GM18519 (cell line): ENCODE measurements at regions not wholly inside any gene's neighbourhood (a gene's known extent, or its start where the extent isn't known, plus 50 kb on each side); places are given as distances from the start of the nearest gene placed in this dataset.

ENCODE experiments used
- ATAC-seq: cut with Tn5 transposase; IDR thresholded peaks from one replicate; pipeline ENCODE4 v1.9.1; 2021; ENCODE audit warnings: mild to moderate bottlenecking, moderate library complexity; ENCODE audit not compliant: unreplicated experiment, low FRiP score

DNA sequence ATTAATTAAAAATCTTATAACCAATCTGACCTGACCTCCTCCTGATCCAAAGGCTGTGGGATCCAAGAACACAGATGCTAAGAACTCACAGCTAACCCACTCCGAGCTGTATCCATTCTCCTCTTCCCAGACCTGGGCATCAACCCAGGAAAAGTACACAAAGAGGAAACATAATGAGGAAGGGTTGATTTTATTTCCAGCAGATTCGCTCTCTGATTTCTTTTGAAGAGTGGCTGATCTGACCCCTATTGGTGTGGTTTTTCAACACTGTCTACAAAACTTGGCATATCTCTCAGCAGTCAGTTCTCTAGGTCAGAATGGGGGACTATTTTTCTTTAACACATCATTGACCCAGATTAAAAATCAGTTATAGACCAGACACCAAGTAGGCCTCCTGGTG, 201.9 kb upstream of the UBASH3B start:
- ATAC-seq, result no peak

DNA sequence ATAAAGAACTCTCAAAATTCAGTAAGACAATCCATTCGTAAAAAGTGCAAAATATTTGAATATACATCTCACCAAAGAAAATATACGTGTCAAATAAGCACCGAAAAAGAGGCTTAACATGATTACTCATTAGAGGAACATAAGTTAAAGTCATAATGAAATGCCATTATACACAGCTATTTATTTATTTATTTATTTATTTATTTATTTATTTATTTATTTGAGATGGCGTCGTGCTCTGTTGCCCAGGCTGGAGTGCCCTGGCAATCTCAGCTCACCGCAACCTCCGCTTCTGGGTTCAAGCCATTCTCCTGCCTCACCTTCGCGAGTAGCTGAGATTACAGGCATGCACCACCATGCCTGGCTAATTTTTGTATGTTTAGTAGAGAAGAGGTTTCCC, 203.6 kb upstream of the UBASH3B start:
- no peak for ATAC-seq

DNA sequence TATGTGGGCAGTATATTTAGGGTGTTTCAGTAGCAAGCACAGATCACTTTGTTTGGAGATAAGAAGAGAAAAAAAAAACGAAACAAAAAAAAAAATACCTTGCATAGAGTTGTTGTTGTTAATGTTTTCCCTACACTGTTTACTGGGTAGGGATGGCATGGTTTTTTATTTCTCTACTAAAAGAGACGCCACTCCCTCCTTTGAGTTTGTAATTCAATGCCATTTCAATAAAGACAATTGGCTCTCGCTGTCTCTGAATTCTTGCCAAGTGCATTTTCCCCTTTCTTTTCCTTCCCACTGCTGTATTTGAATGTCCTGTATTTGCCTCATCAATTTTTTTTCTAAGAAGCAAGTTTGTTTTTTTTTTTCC, 213.9 kb upstream of the UBASH3B start:
- ATAC-seq, result no peak

DNA sequence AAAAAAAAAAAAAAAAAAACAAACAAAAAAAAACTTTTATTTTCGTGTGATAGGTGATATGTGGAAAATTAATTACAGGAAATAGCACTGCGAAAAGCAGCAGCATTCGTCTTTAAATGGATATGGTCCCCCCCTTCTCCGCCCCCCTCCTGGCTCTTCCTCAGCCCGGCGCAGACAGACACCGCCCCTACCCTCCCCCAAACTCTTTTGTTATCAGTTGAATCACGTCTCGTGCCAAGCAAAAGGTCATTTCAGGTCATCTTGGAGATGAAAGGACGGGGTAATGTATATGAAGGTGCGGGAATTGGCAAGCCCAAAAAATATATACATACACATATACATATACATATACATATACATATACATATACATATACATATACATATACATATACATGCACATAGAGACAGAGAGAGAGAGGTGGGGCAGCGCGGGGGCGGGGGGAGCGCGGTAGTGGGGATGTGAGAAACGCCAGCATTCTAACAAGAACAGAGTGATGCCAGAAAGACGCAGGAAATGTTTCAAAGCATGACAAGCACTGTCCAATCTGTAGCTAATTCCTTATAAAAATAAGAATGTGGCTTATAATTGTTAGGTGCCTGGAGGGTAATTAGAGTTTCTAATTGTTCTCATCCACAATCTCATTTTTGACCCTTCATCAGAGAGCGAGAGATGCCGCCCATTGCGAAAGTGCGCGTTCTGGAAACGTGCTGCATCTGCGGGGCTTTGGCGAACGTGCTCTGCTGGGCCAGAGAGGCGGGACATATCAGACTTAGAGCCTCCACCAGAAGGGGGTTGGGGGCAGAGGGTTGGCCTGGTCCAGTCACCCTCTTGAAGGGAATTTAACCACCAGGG, 214.5 kb upstream of the UBASH3B start:
- ATAC-seq, result no peak

DNA sequence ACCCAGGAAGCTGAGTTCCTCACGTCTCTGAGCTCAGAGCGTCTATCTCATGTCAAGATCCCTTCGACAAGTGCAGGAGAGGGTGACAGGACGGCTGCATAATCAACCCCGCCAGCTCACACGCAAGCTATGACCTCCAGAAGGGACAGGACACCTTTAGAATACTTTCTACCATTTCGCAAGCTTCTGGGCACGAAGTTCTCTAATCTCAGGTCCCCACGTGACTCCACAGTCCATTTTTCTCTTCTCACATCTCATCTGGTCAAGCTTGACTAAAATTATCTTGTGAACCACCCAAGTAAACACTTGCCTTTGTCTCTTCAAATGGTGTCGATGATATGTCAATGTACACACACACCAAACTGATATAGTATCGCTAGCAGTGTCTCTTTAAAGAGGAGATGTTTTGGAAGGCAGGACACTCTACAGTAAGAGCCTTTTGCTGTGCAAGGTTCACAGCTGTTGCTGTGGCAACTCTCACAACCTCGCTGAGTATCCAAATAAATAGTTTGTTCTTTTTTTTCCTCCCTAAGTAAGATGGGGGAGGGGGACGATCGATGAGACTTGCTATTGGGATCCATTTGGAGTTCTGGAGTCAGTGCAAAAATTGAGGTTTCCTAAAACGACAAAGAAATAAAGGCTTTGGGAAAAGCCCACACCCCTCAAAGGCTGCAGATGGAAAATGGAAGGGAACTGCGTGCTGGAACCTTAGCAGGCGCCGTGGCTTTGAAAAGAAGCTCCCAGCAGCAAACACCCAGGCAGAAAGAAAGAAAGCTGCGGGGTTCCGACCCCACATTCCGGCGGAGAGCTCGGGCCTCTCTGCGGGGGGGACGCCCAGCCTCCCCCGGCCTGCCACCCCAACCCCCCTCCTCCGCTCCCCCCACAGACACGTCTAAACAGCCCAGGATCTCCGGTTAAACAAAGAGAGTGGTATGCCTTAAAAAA, 215.4 kb upstream of the UBASH3B start:
- ATAC-seq, result no peak

DNA sequence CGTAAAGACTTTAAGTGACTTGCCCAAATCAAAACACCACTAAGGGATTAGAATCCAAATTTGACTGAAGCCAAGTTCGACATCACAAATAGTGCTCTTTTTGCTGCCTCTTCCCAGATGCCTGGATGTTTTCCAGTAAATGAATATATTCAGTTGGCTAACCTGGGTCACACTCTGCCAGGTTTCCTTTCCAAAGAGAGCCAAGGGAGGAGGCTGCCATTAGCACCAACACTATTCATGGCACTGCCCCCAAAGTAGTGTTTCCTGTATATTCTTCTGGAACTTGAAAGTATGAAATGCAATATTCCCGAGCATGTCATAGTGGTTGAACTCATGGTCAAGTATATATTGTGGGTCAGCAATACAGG, 219.3 kb upstream of the UBASH3B start:
- no peak for ATAC-seq

DNA sequence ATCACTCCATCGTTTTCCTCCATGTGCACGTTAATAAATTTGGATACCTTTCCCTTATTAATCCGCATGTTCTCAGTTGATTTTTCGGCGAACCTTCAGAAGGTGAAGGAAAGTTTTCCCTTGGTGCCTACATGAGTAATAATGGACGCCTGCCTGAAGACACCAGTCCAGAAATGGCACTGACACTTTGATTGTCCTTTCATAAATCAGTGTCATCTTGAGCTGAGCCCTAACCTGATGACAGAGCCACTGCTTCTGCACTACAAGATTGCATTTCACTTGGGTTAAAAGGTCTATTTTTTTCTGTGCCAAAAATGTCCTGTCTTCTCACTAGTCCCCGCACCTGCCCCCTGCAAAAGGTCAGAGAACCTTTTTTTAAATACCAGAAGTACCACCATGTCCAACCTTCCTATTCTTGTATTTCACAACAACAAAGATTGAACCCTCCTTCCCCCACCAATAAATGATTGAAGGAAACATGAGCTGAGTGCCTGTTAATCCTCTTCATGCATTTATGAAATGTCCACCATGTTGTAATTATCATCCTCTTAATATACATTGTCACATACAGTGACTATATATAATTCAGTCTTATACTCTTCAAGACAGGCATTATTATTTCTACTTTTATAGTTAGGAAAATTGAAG, 219.9 kb upstream of the UBASH3B start:
- ATAC-seq, result no peak

DNA sequence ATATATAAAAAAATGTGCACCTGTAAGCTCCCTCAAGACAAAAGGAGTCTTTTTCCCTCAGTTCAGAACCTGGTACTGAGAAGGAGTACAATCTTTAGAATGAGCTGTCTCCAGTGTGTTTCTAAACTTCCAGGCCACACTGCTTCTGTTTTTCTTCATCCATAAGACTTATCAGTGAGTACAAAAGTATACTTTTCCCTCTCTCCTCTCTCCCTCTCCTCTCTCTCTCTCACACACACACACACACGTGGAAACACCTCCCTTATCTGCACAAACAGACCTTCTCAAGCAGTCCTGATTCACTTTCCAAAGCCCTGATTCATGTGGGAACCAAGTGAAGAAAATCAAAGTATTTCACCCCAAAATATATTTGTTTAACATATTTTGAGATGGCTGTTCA, 220.7 kb upstream of the UBASH3B start:
- ATAC-seq, result no peak

DNA sequence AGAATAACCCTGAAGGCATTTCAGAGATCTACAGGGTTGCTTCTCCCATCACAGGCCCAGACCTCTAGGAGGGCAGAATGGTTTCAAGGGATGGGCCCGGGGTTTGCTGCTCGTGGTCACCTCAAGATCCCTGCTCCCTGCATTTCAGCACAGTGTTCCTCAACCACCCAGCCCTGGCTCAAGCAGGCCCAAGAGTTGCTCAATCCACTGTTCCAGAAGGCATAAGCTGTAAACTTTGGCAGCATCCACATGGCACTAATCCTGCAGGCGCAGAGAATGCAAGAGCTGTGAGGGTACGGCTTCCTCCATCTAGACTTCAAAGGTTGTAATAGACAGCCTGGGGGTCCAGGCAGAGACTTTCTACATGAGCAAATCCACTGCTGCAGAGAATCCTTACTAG, 225.0 kb upstream of the UBASH3B start:
- no peak for ATAC-seq

DNA sequence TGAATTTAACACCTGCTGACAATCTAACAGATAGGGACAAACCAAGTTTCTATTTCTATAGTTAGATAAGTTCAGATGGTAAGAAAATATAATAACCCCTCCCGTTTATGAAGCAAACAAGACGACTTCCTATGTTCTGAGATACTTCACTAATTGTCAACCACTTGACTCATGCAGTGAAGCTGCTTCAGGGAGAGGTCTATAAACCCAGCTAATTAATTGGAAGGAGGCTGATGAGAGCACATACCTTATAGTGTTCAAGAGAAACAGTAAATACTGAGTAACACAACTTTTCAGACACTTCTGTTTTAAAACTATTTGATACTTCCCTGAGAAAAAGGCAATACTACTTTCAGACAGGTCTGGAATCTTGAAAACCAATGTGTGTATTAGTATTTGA, 229.4 kb upstream of the UBASH3B start:
- ATAC-seq, result no peak

DNA sequence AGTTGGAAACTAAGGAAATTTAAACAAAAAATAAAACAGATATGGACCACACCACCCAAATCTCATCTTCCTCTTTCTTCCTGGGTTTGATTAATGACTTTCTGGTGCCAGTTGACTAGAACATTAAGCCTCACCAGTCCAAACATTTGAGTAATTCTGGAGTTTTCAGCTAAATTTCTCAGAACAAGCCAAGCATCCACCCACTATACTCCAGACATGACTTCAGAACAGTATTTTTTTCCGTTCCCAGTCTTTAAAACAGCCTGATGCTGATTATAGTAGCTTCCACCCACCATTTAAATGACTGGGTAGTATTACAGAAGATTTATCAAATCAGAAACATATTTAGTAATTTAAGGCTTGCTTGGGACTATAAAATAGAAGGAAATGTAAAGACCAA, 230.9 kb upstream of the UBASH3B start:
- no peak for ATAC-seq

DNA sequence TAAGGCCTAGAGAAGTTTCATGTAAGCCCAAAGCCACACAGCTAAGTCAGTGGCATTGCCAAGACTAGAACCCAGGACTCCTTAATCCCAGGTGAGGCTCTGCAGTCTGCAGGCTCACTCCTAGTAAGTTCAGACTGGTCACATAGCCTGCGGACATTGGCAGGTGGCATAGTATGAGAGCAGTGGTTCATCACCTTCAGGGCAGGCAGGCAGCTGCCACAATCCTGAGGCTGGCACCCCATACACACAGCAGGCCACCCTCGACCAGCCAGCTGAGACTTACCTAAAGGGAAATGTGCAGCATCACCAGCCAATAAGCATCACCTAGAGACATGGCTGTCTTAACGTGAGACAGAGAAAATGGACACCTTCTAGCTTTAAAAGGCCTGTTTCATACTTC, 231.6 kb upstream of the UBASH3B start:
- no peak for ATAC-seq

DNA sequence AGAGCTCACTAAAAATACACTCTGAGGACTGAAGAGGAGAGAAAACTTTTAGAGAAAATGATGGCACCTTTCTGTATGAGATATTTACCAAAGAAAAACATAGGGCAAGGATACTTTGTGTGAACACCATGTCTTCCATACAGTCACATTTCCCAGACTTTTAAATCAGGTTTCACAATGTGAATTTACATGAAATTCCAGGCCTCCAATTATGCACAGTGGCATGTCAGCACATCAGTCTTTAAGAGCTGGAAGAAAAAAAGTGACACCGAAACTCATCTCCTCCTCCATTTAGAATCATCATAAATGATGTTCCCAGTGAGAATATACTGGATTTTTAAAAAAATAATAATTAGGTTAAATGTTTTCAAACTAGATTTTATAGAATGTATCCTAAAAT, 232.2 kb upstream of the UBASH3B start:
- ATAC-seq, result no peak

DNA sequence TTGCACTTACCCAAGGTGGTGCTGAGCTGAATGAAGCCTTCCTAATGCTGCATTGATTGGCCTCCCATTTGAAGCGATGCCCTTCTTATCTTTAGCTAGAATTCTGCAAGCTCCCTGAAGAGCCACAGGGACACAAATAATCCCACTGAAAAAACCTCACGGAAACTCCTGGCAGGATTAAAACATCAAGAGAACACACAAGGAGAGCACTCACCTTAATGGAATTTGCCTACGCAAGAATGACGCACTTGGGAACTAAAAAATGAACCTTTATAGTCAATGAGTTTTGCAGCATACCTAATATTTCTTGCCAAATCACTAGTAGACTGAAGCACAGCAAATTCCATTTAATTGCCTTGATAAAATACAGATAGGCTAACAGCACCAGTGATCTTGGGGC, 232.8 kb upstream of the UBASH3B start:
- no peak for ATAC-seq

DNA sequence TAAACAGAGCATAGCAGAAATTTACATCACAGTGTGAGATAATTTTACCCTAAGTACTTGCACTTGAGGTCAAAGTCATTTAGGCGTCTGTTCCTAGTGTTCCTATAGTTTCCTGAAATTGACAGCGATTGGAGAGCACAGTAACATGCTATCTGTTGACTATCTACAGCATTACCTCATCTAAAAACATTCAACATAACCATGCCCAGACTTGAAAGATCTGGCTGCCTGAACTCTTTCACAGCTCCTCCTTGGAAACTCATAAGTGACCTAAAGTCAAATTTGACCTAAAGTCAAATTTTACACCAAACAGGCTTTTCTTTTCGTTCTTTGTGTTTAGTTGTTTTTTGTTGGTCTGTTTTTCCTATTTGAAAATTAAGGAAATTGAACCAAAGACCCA, 233.8 kb upstream of the UBASH3B start:
- no peak for ATAC-seq

DNA sequence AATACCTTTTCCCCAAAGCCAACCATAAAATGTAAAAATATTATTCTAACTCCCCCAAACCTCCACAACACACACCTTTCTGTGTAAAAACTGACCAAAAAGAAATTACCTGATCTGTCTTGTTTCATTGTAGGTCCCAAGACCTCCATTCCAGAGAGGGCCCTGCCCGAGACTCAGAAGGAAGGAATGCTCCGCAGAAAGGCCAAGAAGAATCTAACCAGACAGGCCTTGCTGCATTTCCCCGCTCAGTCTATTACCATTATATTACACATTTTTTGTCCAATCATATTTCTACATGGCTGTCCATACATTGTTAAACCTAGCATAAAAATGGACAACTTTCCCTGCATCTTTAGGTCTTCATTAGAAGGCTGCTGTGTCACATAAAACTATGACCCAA, 237.5 kb upstream of the UBASH3B start:
- no peak for ATAC-seq

DNA sequence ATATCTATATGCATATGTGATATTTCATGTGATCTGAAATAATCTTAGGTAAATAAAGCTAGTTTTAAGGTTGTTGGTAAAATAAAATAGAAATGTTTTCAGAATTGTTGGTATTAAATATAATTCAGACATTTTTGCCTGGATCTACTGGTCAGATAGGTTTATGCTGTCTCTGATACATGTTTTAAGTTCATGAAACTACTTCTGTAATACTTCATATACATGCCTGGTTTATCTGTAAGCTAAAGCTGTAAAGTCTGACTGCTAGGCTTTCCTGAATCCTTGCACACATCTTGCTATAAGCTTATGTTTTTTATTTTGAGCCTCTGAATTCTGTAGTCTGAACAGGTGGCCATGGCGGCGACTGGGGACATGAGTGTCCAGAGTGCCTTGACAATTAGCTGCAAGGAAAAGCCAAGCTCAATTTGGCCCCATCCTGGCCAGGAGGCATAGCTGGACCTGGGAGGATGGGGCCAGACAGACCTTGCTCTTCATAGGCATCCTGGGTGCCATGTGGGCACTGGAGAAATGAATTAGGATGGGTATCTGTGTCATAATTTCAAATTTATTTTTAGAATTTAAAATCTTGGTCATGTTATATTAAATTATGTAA, 241.0 kb upstream of the UBASH3B start:
- no peak for ATAC-seq

DNA sequence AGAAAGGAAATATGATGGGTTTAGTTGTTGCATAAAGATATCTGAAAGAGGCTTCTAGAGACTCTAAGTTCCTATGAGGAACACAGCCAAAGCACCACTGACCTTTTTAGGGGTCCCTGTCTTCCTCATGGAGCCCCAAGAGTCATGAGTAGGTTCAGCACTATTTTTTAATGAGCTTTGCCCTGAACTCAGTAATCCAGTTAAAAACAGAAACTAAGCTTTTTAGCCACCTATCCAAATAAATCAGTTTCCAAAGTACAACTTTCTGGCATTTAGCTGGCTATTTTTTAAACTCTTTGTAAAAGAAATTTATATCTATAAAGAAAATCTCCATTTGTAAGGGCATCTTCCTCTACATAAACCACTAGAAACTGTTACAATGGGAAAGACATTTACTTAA, 241.8 kb upstream of the UBASH3B start:
- no peak for ATAC-seq

DNA sequence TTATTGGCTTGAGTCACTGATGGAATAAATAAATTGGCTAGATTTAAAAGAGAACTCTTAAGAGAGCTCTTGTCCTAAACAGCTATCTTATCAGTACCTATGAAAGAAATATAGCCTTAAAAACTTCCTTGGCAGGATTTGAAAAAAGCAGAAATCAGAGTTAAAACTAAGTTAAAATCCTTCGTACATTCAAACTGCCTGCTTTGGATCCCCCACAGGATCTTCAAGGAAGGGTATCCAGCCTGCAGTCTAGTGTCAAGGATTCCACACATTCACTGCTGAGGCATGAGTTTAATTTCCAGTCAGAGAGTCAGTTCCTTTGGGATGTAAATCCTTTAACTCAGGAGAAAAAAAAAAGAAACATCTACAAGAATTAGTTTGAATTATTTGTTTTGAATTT, 242.9 kb upstream of the UBASH3B start:
- no peak for ATAC-seq

DNA sequence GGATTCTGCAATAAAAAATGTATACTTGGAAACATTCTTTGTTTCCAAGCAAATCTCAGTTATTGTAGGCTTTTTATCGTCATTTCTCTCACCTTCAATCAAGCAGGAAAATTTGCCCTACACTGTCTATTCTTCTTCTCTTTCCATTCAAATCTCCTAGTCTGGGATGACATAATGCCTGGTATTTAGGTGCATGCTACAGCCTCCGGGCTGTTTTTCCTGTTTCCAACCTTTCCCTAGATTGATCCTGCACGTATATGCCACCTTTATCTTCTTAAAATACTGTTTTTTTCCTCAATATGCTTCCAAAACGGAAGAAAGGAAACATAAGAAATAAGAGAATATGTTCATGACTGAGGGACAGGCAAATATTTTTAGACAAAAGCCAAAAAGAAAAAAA, 249.1 kb upstream of the UBASH3B start:
- no peak for ATAC-seq
